HEK293 (cell line): ENCODE measurements at regions not wholly inside any gene's neighbourhood (a gene's known extent, or its start where the extent isn't known, plus 50 kb on each side); places are given as distances from the start of the nearest gene placed in this dataset.
A peak's percentile ranks its signal among the peaks of the same experiment; 100 is the strongest.

Experiments
- CTCF ChIA-PET: fragments of 350-600 bp; formaldehyde crosslinking; extraction: SDS; loops from one replicate; lab custom pipeline; 2021; ENCODE audit warnings: antibody characterized with exemption; lab: Yijun Ruan, JAX
- POLR2A ChIA-PET: fragments of 300-600 bp; formaldehyde crosslinking; extraction: SDS; loops from one replicate; lab custom pipeline; 2020; ENCODE audit warnings: antibody characterized with exemption, inconsistent platforms; lab: Yijun Ruan, JAX
- H3K27ac ChIP-seq: fragments of 200-500 bp; sonication (Bioruptor generic); 2 replicates; pipeline ENCODE4 v1.5.1; 2014; ENCODE audit warnings: low read depth, low read length, control low read depth, inconsistent platforms; ENCODE audit errors: extremely low read depth
- H3K36me3 ChIP-seq, 2 experiments: fragments of 200-500 bp in 1 of 2; sonication (Bioruptor generic) in 1 of 2; 1 replicate in 1 of 2; 2 replicates in 1 of 2; pipeline ENCODE4 v1.5.1; 2014 to 2017; ENCODE audit warnings: inconsistent platforms in 2 of 2, low read length in 2 of 2; ENCODE audit not compliant: control insufficient read depth in 2 of 2, insufficient read depth in 1 of 2
- H3K4me1 ChIP-seq: fragments of 200-500 bp; sonication (Bioruptor generic); 2 replicates; pipeline ENCODE4 v1.5.1; 2014; ENCODE audit warnings: mild to moderate bottlenecking, low read length, inconsistent platforms; ENCODE audit not compliant: control insufficient read depth, insufficient read depth
- H3K4me3 ChIP-seq: 2 replicates; pipeline ENCODE4 v1.5.1; 2011; ENCODE audit warnings: low read depth, mild to moderate bottlenecking, control low read depth, low read length, moderate library complexity
- H3K9me3 ChIP-seq: fragments of 200-500 bp; sonication (Bioruptor generic); 2 replicates; pipeline ENCODE4 v1.5.1; 2014; ENCODE audit warnings: low read depth, low read length, inconsistent platforms; ENCODE audit not compliant: control insufficient read depth, insufficient read depth
- FEZF1 ChIP-seq: fragments of 450-650 bp; formaldehyde crosslinking; IDR thresholded peaks from 2 replicates; pipeline ENCODE4 v1.5.1; 2016; ENCODE audit warnings: missing biosample characterization, missing genetic modification characterization
- GLIS1 ChIP-seq: fragments of 450-650 bp; formaldehyde crosslinking; IDR thresholded peaks from 2 replicates; pipeline ENCODE4 v1.5.1; 2016; ENCODE audit warnings: missing biosample characterization, missing genetic modification characterization
- KLF1 ChIP-seq: fragments of 450-650 bp; formaldehyde crosslinking; IDR thresholded peaks from 2 replicates; pipeline ENCODE4 v1.5.1; 2016; ENCODE audit warnings: missing biosample characterization, missing genetic modification characterization
- SETDB1 ChIP-seq: IDR thresholded peaks from one replicate; pipeline ENCODE4 v1.6.1; 2017; ENCODE audit warnings: mild to moderate bottlenecking, low read length, moderate library complexity, mixed read lengths; ENCODE audit not compliant: insufficient read length
- WT1 ChIP-seq: fragments of 450-650 bp; formaldehyde crosslinking; IDR thresholded peaks from 2 replicates; pipeline ENCODE4 v1.5.1; 2016; ENCODE audit warnings: missing biosample characterization, missing genetic modification characterization
- ZBTB48 ChIP-seq: fragments of 450-650 bp; formaldehyde crosslinking; IDR thresholded peaks from 2 replicates; pipeline ENCODE4 v1.5.1; 2016; ENCODE audit warnings: missing biosample characterization, missing genetic modification characterization
- ZNF112 ChIP-seq: fragments of 450-650 bp; formaldehyde crosslinking; IDR thresholded peaks from 2 replicates; pipeline ENCODE4 v1.5.0; 2017; ENCODE audit warnings: missing biosample characterization, missing genetic modification characterization
- ZNF16 ChIP-seq: fragments of 450-650 bp; formaldehyde crosslinking; IDR thresholded peaks from 2 replicates; pipeline ENCODE4 v1.5.1; 2016; ENCODE audit warnings: low read depth, missing biosample characterization, missing genetic modification characterization
- ZNF211 ChIP-seq: fragments of 450-650 bp; formaldehyde crosslinking; IDR thresholded peaks from 2 replicates; pipeline ENCODE4 v1.5.1; 2016; ENCODE audit warnings: low read depth, missing biosample characterization, missing genetic modification characterization
- ZNF302 ChIP-seq: fragments of 450-650 bp; formaldehyde crosslinking; IDR thresholded peaks from 2 replicates; pipeline ENCODE4 v1.5.1; 2016; ENCODE audit warnings: missing biosample characterization, missing genetic modification characterization, low read depth
- ZNF324 ChIP-seq: fragments of 450-650 bp; formaldehyde crosslinking; IDR thresholded peaks from 2 replicates; pipeline ENCODE4 v1.5.1; 2016; ENCODE audit warnings: missing biosample characterization, missing genetic modification characterization
- ZNF555 ChIP-seq: fragments of 450-650 bp; formaldehyde crosslinking; conservative IDR thresholded peaks from 2 replicates; pipeline ENCODE4 v1.5.1; 2017; ENCODE audit warnings: missing biosample characterization, mild to moderate bottlenecking, missing genetic modification characterization, inconsistent platforms
- ZNF596 ChIP-seq: fragments of 450-650 bp; IDR thresholded peaks from 2 replicates; pipeline ENCODE4 v1.5.0; 2018; ENCODE audit warnings: missing biosample characterization, mild to moderate bottlenecking, missing genetic modification characterization, moderate library complexity
- ZNF768 ChIP-seq: fragments of 450-650 bp; formaldehyde crosslinking; IDR thresholded peaks from 2 replicates; pipeline ENCODE4 v1.5.1; 2018; ENCODE audit warnings: missing biosample characterization, mild to moderate bottlenecking, missing genetic modification characterization
- ZNF777 ChIP-seq: fragments of 450-650 bp; formaldehyde crosslinking; IDR thresholded peaks from 2 replicates; pipeline ENCODE4 v1.5.1; 2017; ENCODE audit warnings: missing biosample characterization, missing genetic modification characterization, borderline replicate concordance
- ZSCAN30 ChIP-seq: fragments of 450-650 bp; IDR thresholded peaks from 2 replicates; pipeline ENCODE4 v1.5.1; 2018; ENCODE audit warnings: missing biosample characterization, mild to moderate bottlenecking, missing genetic modification characterization, moderate library complexity
- TF ChIP-seq, protein P1 (sequence below): fragments of 450-650 bp; formaldehyde crosslinking; IDR thresholded peaks from 2 replicates; pipeline ENCODE4 v1.5.1; 2016; ENCODE audit warnings: missing biosample characterization, missing genetic modification characterization
- TF ChIP-seq, protein P2 (sequence below): fragments of 450-650 bp; formaldehyde crosslinking; IDR thresholded peaks from 2 replicates; pipeline ENCODE4 v1.5.1; 2016; ENCODE audit warnings: missing biosample characterization, missing genetic modification characterization
- TF ChIP-seq, protein P3 (sequence below): fragments of 450-650 bp; formaldehyde crosslinking; IDR thresholded peaks from 2 replicates; pipeline ENCODE4 v1.5.1; 2017; ENCODE audit warnings: missing biosample characterization, missing genetic modification characterization
- TF ChIP-seq, protein P4 (sequence below): fragments of 450-650 bp; formaldehyde crosslinking; optimal IDR thresholded peaks from 2 replicates; pipeline ENCODE3; 2016; ENCODE audit warnings: missing biosample characterization, mild to moderate bottlenecking, missing genetic modification characterization
- TF ChIP-seq, protein P5 (sequence below): fragments of 450-650 bp; formaldehyde crosslinking; IDR thresholded peaks from 2 replicates; pipeline ENCODE4 v1.5.1; 2016; ENCODE audit warnings: missing biosample characterization, missing genetic modification characterization

DNA sequence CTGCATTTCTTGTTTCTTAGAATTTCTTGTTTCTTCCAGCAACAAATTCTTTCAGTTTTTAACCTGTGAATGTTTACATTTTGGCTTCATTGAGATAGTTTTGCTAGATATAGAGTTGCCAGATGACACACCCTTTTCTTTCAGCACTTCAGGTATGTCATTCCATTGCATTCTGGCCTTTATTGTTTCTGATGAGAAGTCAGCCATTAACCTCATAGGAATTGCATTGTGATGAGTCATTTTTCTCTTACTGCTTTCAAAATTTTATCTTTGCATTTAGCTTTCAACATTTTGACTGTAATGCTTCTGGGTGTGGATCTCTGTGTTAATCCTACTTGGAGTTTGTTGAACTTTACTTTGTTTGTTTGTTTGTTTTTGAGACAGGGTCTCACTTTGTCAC lies 440.3 kb upstream of the HS3ST5 start:
- Histone ChIP-seq H3K27ac (no peak overlapping the region), H3K36me3 (no peaks in the 10 kb centered on the region), H3K4me3 (no peak overlapping the region), H3K4me1 (no peaks in the 10 kb centered on the region), H3K9me3 (no peaks in the 10 kb centered on the region)
- CTCF ChIA-PET = interaction anchor here (0.6 to 1.4 kb wide), 3 partner anchors 19 to 765 kb away, joined by 3 to 6 read pairs (median 4); no protein-coding TSS in a partner anchor
- TF ChIP-seq, protein P1, sequence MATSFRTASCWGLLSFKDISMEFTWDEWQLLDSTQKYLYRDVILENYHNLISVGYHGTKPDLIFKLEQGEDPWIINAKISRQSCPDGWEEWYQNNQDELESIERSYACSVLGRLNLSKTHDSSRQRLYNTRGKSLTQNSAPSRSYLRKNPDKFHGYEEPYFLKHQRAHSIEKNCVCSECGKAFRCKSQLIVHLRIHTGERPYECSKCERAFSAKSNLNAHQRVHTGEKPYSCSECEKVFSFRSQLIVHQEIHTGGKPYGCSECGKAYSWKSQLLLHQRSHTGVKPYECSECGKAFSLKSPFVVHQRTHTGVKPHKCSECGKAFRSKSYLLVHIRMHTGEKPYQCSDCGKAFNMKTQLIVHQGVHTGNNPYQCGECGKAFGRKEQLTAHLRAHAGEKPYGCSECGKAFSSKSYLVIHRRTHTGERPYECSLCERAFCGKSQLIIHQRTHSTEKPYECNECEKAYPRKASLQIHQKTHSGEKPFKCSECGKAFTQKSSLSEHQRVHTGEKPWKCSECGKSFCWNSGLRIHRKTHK = no peak
- no peak for TF ChIP-seq ZNF596 (tag by site-specific recombination)
- no peak for TF ChIP-seq ZNF777 (tag by site-specific recombination)
- TF ChIP-seq ZNF768 (tag by site-specific recombination) = no peak
- TF ChIP-seq SETDB1 = peak; percentile 66
- no peak for TF ChIP-seq ZSCAN30 (tag by site-specific recombination)
- TF ChIP-seq, protein P2, sequence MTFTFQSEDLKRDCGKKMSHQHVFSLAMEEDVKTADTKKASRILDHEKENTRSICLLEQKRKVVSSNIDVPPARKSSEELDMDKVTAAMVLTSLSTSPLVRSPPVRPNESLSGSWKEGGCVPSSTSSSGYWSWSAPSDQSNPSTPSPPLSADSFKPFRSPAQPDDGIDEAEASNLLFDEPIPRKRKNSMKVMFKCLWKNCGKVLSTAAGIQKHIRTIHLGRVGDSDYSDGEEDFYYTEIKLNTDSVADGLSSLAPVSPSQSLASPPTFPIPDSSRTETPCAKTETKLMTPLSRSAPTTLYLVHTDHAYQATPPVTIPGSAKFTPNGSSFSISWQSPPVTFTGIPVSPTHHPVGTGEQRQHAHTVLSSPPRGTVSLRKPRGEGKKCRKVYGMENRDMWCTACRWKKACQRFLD (tag by site-specific recombination) = no peak
- 0 out of 2 replicates have a peak, but pooled peaks have one; percentile 2 for TF ChIP-seq ZNF555 (tag by site-specific recombination)
- POLR2A ChIA-PET = no interaction called here

DNA sequence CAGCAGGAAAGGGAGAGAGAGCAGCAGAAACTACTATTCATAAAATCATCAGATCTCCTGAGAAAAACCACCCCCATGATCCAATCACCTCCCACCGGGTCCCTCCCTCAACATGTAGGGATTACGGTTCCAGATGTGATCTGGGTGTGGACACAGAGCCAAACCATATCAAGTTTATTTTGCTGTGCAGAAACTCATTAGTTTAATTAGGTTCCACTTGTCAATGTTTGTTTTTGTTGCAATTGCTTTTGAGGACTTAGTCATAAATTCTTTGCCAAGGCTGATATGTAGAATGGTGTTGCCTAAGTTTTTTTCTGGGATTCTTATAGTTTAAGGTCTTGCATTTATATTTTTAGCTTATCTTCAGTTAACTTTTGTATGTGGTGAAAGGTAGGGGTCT lies 422.0 kb upstream of the HS3ST5 start:
- POLR2A ChIA-PET = no interaction called here
- H3K9me3 ChIP-seq = no peaks in the 10 kb centered on the region; the same call in 1 of the 2 replicates
- H3K36me3 ChIP-seq = no peaks in the 10 kb centered on the region
- no peak for TF ChIP-seq ZNF324 (tag by site-specific recombination)
- 0 out of 2 replicates have a peak, but pooled peaks have one; percentile 19 for TF ChIP-seq FEZF1 (tag by site-specific recombination)
- TF ChIP-seq ZNF112 (tag by site-specific recombination) = no peak
- TF ChIP-seq, protein P3, sequence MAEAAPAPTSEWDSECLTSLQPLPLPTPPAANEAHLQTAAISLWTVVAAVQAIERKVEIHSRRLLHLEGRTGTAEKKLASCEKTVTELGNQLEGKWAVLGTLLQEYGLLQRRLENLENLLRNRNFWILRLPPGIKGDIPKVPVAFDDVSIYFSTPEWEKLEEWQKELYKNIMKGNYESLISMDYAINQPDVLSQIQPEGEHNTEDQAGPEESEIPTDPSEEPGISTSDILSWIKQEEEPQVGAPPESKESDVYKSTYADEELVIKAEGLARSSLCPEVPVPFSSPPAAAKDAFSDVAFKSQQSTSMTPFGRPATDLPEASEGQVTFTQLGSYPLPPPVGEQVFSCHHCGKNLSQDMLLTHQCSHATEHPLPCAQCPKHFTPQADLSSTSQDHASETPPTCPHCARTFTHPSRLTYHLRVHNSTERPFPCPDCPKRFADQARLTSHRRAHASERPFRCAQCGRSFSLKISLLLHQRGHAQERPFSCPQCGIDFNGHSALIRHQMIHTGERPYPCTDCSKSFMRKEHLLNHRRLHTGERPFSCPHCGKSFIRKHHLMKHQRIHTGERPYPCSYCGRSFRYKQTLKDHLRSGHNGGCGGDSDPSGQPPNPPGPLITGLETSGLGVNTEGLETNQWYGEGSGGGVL = no peak
- no peak for TF ChIP-seq ZBTB48
- TF ChIP-seq ZNF777 (tag by site-specific recombination) = no peak
- TF ChIP-seq KLF1 = no peak
- TF ChIP-seq, protein P4, sequence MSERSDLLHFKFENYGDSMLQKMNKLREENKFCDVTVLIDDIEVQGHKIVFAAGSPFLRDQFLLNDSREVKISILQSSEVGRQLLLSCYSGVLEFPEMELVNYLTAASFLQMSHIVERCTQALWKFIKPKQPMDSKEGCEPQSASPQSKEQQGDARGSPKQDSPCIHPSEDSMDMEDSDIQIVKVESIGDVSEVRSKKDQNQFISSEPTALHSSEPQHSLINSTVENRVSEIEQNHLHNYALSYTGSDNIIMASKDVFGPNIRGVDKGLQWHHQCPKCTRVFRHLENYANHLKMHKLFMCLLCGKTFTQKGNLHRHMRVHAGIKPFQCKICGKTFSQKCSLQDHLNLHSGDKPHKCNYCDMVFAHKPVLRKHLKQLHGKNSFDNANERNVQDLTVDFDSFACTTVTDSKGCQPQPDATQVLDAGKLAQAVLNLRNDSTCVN (tag by site-specific recombination) = no peak
- TF ChIP-seq ZNF302 (tag by site-specific recombination) = no peak
- peak; percentile 36 for TF ChIP-seq GLIS1 (tag by site-specific recombination)
- no peak for TF ChIP-seq ZNF16 (tag by site-specific recombination)
- TF ChIP-seq ZNF211 = no peak
- TF ChIP-seq WT1 (tag by site-specific recombination) = peak; percentile 99
- TF ChIP-seq, protein P5, sequence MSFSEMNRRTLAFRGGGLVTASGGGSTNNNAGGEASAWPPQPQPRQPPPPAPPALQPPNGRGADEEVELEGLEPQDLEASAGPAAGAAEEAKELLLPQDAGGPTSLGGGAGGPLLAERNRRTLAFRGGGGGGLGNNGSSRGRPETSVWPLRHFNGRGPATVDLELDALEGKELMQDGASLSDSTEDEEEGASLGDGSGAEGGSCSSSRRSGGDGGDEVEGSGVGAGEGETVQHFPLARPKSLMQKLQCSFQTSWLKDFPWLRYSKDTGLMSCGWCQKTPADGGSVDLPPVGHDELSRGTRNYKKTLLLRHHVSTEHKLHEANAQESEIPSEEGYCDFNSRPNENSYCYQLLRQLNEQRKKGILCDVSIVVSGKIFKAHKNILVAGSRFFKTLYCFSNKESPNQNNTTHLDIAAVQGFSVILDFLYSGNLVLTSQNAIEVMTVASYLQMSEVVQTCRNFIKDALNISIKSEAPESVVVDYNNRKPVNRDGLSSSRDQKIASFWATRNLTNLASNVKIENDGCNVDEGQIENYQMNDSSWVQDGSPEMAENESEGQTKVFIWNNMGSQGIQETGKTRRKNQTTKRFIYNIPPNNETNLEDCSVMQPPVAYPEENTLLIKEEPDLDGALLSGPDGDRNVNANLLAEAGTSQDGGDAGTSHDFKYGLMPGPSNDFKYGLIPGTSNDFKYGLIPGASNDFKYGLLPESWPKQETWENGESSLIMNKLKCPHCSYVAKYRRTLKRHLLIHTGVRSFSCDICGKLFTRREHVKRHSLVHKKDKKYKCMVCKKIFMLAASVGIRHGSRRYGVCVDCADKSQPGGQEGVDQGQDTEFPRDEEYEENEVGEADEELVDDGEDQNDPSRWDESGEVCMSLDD (tag by site-specific recombination) = no peak
- H3K4me3 ChIP-seq = no peak overlapping the region
- H3K27ac ChIP-seq = no peak overlapping the region
- no peaks in the 10 kb centered on the region for H3K4me1 ChIP-seq
- CTCF ChIA-PET = no interaction called here
